ENCODE measurements at regions not wholly inside any gene's neighbourhood (a gene's known extent, or its start where the extent isn't known, plus 50 kb on each side); places are given as distances from the start of the nearest gene placed in this dataset.

DNA sequence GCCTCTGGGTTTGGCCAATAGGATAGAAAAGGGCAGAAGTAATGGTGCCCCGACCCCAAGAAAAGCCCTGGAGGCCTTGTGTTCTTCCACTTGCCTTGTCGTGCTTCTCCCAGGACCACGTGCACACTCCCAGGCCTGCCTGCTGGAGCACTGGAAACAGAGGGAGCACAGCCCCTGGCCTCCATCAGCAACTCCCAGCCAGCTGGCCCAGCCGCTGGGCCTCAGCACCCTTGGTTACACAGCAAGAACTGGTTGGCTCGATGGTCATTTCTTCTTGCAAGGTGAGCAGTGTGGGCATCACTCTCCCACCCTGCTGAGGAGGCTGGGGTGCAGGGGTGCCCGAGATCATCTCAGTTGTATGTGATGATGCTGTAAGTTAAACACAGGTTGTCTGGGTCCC lies 69.2 kb upstream of the CST7 start:
- Histone ChIP-seq H3K9me3 (ENCODE audit: control insufficient read depth in 5 of 5, low read length in 5 of 5) (peaks cover 0 to 5% (median 3%) of the 10 kb centered on the region in 5 donors), H3K36me3 (ENCODE audit: control insufficient read depth in 5 of 5, insufficient read depth in 5 of 5, low read length in 5 of 5) (no peaks in the 10 kb centered on the region), H3K27ac (ENCODE audit: low read depth, low read length) (no peak overlapping the region), H3K4me1 (ENCODE audit: control insufficient read depth in 5 of 5, insufficient read depth in 5 of 5, low read length in 5 of 5) (no peaks in the 10 kb centered on the region), H3K9ac (ENCODE audit: low read length in 5 of 5) (no peak overlapping the region), H3K27me3 (ENCODE audit: control insufficient read depth in 5 of 5, insufficient read depth in 4 of 5, low read length in 5 of 5) (no peaks in the 10 kb centered on the region), H3K4me3 (ENCODE audit: low read depth in 1 of 5, low read length in 5 of 5) (no peak overlapping the region)

DNA sequence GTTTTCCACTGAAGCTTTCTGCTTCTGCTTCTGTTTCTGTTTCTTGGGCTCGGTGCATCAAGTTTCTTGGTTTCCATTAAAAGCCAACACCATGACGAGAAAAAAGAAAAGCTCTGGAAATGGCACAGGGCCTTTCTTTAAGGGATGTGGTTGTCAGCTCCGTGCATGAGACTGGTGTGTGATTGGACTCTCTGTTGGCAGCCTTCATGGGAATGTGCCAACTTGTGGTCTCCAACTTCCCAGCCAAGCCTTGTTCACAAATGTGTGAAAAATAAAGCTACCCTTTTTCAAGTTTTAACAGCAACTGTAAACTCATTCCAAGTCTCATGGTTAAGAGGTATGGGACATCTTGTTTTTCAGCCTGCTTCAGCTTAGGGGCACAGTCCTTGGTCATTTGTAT lies 68.7 kb upstream of the CST7 start:
- Histone ChIP-seq H3K9ac (ENCODE audit: low read length in 5 of 5) (no peak overlapping the region), H3K4me1 (ENCODE audit: control insufficient read depth in 5 of 5, insufficient read depth in 5 of 5, low read length in 5 of 5) (no peaks in the 10 kb centered on the region), H3K36me3 (ENCODE audit: control insufficient read depth in 5 of 5, insufficient read depth in 5 of 5, low read length in 5 of 5) (no peaks in the 10 kb centered on the region), H3K27ac (ENCODE audit: low read depth, low read length) (no peak overlapping the region), H3K9me3 (ENCODE audit: control insufficient read depth in 5 of 5, low read length in 5 of 5) (peaks cover 0 to 5% (median 3%) of the 10 kb centered on the region in 5 donors), H3K4me3 (ENCODE audit: low read depth in 1 of 5, low read length in 5 of 5) (no peak overlapping the region), H3K27me3 (ENCODE audit: control insufficient read depth in 5 of 5, insufficient read depth in 4 of 5, low read length in 5 of 5) (no peaks in the 10 kb centered on the region)

DNA sequence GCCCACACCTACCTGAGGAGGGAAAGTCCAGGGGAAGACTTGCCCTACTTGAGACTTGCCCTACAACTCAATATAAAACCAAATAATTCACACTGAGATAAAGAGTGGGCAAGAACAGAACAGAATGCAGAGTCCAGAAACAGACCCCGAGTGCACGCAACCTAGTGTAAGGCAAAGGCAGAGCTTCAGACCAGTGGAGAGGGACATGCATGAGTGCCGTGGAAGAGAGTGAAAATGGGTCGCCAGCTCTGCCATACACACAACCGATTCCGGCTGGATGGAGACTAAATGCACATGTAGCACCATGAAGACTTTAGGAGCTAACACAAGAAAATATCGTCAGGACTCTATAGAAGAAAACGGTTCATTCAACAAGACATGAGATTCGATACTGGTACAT lies 58.8 kb upstream of the CST7 start:
- H3K27me3 ChIP-seq (ENCODE audit: control insufficient read depth in 5 of 5, insufficient read depth in 4 of 5, low read length in 5 of 5): no peaks in the 10 kb centered on the region
- no peak overlapping the region for H3K4me3 ChIP-seq (ENCODE audit: low read depth in 1 of 5, low read length in 5 of 5)
- H3K9me3 ChIP-seq (ENCODE audit: control insufficient read depth in 5 of 5, low read length in 5 of 5): no peaks in the 10 kb centered on the region
- H3K27ac ChIP-seq (ENCODE audit: low read depth, low read length): no peak overlapping the region
- H3K36me3 ChIP-seq (ENCODE audit: control insufficient read depth in 5 of 5, insufficient read depth in 5 of 5, low read length in 5 of 5): no peaks in the 10 kb centered on the region
- H3K4me1 ChIP-seq (ENCODE audit: control insufficient read depth in 5 of 5, insufficient read depth in 5 of 5, low read length in 5 of 5): no peaks in the 10 kb centered on the region
- no peak overlapping the region for H3K9ac ChIP-seq (ENCODE audit: low read length in 5 of 5)

DNA sequence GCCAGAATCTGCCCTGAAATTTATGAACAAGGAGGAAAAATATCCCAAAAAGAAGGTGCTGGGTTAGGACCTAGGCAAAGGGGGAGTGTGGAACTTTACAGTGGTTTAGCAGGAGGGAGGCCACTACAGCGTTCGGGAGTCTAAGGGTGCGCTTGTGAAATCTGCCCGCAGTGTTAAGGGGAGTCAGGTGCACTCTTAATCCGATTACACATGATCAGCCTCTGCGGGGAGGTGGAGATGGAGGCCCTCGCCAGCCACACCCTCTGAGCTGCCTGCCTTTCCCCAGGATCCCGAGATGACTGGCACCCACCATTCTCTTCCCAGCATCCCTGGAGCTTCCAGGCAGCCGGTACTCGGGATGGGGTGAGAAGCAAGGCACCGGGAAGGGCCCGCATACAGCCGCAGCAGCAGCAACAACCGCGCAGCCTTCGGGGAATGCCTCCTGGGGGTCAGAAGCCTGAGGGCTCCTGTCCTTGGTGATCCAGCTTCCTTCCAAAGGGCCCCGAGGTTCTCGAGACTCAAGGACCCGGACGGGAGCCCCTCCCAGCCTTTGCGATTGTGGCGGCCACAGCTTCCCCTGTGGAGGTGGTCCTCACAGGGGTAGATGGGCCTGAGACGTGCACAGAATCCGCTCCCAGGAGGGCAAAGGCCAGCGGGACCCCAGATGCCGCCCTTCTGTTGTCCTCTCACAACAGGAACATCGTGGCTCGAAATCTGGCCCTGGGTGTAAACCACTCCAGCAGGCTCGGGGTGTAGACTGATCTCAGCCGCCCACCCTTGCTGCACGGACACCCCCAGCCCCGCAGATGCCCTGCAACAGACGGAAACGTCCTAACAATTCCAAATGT lies 57.3 kb upstream of the CST7 start:
- no peak overlapping the region for H3K9ac ChIP-seq (ENCODE audit: low read length in 5 of 5)
- no peaks in the 10 kb centered on the region for H3K27me3 ChIP-seq (ENCODE audit: control insufficient read depth in 5 of 5, insufficient read depth in 4 of 5, low read length in 5 of 5)
- no peaks in the 10 kb centered on the region for H3K36me3 ChIP-seq (ENCODE audit: control insufficient read depth in 5 of 5, insufficient read depth in 5 of 5, low read length in 5 of 5)
- no peaks in the 10 kb centered on the region for H3K4me1 ChIP-seq (ENCODE audit: control insufficient read depth in 5 of 5, insufficient read depth in 5 of 5, low read length in 5 of 5)
- H3K27ac ChIP-seq (ENCODE audit: low read depth, low read length): no peak overlapping the region
- no peaks in the 10 kb centered on the region for H3K9me3 ChIP-seq (ENCODE audit: control insufficient read depth in 5 of 5, low read length in 5 of 5)
- no peak overlapping the region for H3K4me3 ChIP-seq (ENCODE audit: low read depth in 1 of 5, low read length in 5 of 5)

DNA sequence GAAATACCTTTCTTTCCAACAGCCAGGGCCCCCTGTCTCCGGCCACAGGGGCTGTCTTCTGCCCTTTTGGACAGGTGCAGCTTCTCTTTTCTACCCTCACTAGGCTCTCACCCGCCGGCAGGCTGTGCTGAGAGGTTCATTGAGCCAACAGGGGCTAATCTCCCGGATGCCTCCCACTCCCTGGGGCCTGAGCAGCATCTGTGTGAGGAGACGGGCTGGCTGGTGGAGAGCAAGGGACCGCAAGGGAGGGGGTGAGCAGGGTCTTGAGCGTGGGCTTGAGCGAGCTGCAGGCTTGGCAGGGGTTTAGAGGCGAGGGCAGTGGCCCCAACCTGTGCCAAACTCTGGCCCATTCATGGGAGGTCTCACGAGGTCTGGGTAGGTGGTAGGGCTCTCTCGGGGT lies 56.5 kb upstream of the CST7 start:
- Histone ChIP-seq H3K4me3 (ENCODE audit: low read depth in 1 of 5, low read length in 5 of 5) (no peak overlapping the region), H3K27ac (ENCODE audit: low read depth, low read length) (no peak overlapping the region), H3K36me3 (ENCODE audit: control insufficient read depth in 5 of 5, insufficient read depth in 5 of 5, low read length in 5 of 5) (no peaks in the 10 kb centered on the region)

DNA sequence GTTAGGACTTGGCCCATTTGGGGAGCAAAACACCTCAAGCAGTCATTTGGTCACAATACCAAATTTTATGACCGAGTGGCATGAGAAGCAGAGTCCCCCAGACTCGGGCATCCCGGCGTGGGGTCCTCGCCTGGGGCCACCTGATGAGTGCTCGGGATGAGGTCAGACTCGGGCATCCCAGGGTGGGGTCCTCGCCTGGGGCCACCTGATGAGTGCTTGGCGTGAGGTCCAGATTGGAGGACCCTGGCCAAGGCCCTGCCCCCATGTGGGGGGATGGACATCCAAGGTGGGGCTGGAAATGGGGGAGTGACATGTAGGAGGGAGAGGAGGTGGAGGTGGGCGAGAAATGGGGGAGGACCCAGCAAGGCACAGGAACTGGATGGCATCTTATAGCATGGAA lies 56.1 kb upstream of the CST7 start:
- H3K9me3 ChIP-seq (ENCODE audit: control insufficient read depth in 5 of 5, low read length in 5 of 5): peaks cover 0 to 2% (median 0%) of the 10 kb centered on the region in 5 donors
- H3K4me1 ChIP-seq (ENCODE audit: control insufficient read depth in 5 of 5, insufficient read depth in 5 of 5, low read length in 5 of 5): no peaks in the 10 kb centered on the region
- H3K27me3 ChIP-seq (ENCODE audit: control insufficient read depth in 5 of 5, insufficient read depth in 4 of 5, low read length in 5 of 5): no peaks in the 10 kb centered on the region
- no peak overlapping the region for H3K27ac ChIP-seq (ENCODE audit: low read depth, low read length)
- H3K9ac ChIP-seq (ENCODE audit: low read length in 5 of 5): no peak overlapping the region
- H3K4me3 ChIP-seq (ENCODE audit: low read depth in 1 of 5, low read length in 5 of 5): no peak overlapping the region
- H3K36me3 ChIP-seq (ENCODE audit: control insufficient read depth in 5 of 5, insufficient read depth in 5 of 5, low read length in 5 of 5): no peaks in the 10 kb centered on the region

More for the DNA sequence above, 56.5 kb upstream of the CST7 start:
- no peaks in the 10 kb centered on the region for H3K27me3 ChIP-seq (ENCODE audit: control insufficient read depth in 5 of 5, insufficient read depth in 4 of 5, low read length in 5 of 5)
- no peaks in the 10 kb centered on the region for H3K4me1 ChIP-seq (ENCODE audit: control insufficient read depth in 5 of 5, insufficient read depth in 5 of 5, low read length in 5 of 5)
- H3K9ac ChIP-seq (ENCODE audit: low read length in 5 of 5): no peak overlapping the region
- H3K9me3 ChIP-seq (ENCODE audit: control insufficient read depth in 5 of 5, low read length in 5 of 5): no peaks in the 10 kb centered on the region

DNA sequence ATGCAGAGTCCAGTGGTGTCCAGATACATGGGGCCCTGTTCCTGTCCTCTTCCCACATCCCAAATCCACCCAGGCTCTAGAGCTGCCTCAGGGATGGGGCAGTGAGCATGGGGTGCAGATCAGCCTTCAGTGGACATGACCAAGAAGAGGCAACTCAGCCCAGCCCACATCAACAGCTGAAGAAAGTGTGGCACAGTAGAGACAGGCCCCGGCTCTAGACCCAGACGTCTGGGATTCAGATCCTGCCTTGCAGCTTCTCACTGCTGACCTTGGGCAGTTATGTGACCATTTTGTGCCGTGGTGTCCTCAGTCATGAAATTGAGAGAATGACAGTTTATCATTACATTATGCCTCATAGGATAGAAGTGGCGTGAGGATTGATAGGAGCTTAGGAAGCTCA lies 54.6 kb upstream of the CST7 start:
- Histone ChIP-seq H3K27me3 (ENCODE audit: control insufficient read depth in 5 of 5, insufficient read depth in 4 of 5, low read length in 5 of 5) (no peaks in the 10 kb centered on the region), H3K36me3 (ENCODE audit: control insufficient read depth in 5 of 5, insufficient read depth in 5 of 5, low read length in 5 of 5) (no peaks in the 10 kb centered on the region), H3K4me3 (ENCODE audit: low read depth in 1 of 5, low read length in 5 of 5) (no peak overlapping the region), H3K9me3 (ENCODE audit: control insufficient read depth in 5 of 5, low read length in 5 of 5) (peaks cover 0 to 13% (median 8%) of the 10 kb centered on the region in 5 donors), H3K4me1 (ENCODE audit: control insufficient read depth in 5 of 5, insufficient read depth in 5 of 5, low read length in 5 of 5) (no peaks in the 10 kb centered on the region), H3K27ac (ENCODE audit: low read depth, low read length) (no peak overlapping the region), H3K9ac (ENCODE audit: low read length in 5 of 5) (no peak overlapping the region)

DNA sequence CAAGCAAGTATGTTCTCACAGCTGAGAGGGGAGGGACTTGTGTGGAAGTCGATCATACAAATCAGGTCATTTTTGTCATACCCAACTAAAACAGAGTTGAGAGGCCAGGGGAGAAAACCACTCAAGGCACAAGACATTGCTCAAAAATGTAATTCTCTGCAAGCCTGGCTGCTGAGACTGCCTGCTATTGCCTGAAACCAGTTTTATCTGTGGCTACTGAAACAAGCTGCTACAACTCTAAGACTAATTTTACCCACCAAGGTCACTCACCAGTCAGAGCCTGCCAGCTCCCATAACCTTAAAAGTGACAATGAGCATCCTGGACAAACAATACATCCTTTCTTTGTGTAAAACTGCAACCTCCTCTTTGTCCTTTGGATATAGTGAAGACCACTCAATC lies 54.1 kb upstream of the CST7 start:
- H3K27me3 ChIP-seq (ENCODE audit: control insufficient read depth in 5 of 5, insufficient read depth in 4 of 5, low read length in 5 of 5): no peaks in the 10 kb centered on the region
- H3K36me3 ChIP-seq (ENCODE audit: control insufficient read depth in 5 of 5, insufficient read depth in 5 of 5, low read length in 5 of 5): no peaks in the 10 kb centered on the region
- H3K4me1 ChIP-seq (ENCODE audit: control insufficient read depth in 5 of 5, insufficient read depth in 5 of 5, low read length in 5 of 5): no peaks in the 10 kb centered on the region
- H3K4me3 ChIP-seq (ENCODE audit: low read depth in 1 of 5, low read length in 5 of 5): no peak overlapping the region
- no peak overlapping the region for H3K27ac ChIP-seq (ENCODE audit: low read depth, low read length)
- H3K9me3 ChIP-seq (ENCODE audit: control insufficient read depth in 5 of 5, low read length in 5 of 5): peaks cover 0 to 18% (median 12%) of the 10 kb centered on the region in 5 donors
- no peak overlapping the region for H3K9ac ChIP-seq (ENCODE audit: low read length in 5 of 5)

DNA sequence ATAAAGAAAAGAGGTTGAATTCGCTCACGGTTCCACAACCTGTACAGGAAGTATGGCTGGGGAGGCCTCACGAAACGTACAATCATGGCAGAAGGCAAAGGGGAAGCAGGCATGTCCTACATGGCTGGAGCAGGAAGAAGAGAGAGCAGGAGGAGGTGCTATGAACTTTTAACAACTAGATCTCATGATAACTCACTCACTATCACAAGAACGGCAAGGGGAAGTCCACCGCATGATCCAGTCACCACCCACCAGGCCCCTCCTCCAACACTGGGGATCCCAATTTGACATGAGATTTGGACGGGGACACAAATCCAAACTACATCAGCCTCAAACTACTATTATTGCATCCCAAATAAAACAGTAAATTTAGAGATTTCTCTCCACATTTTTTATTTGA lies 53.6 kb upstream of the CST7 start:
- Histone ChIP-seq H3K4me1 (ENCODE audit: control insufficient read depth in 5 of 5, insufficient read depth in 5 of 5, low read length in 5 of 5) (no peaks in the 10 kb centered on the region), H3K9me3 (ENCODE audit: control insufficient read depth in 5 of 5, low read length in 5 of 5) (peaks cover 0 to 20% (median 17%) of the 10 kb centered on the region in 5 donors), H3K27ac (ENCODE audit: low read depth, low read length) (no peak overlapping the region), H3K9ac (ENCODE audit: low read length in 5 of 5) (no peak overlapping the region), H3K36me3 (ENCODE audit: control insufficient read depth in 5 of 5, insufficient read depth in 5 of 5, low read length in 5 of 5) (no peaks in the 10 kb centered on the region), H3K27me3 (ENCODE audit: control insufficient read depth in 5 of 5, insufficient read depth in 4 of 5, low read length in 5 of 5) (no peaks in the 10 kb centered on the region), H3K4me3 (ENCODE audit: low read depth in 1 of 5, low read length in 5 of 5) (no peak overlapping the region)

DNA sequence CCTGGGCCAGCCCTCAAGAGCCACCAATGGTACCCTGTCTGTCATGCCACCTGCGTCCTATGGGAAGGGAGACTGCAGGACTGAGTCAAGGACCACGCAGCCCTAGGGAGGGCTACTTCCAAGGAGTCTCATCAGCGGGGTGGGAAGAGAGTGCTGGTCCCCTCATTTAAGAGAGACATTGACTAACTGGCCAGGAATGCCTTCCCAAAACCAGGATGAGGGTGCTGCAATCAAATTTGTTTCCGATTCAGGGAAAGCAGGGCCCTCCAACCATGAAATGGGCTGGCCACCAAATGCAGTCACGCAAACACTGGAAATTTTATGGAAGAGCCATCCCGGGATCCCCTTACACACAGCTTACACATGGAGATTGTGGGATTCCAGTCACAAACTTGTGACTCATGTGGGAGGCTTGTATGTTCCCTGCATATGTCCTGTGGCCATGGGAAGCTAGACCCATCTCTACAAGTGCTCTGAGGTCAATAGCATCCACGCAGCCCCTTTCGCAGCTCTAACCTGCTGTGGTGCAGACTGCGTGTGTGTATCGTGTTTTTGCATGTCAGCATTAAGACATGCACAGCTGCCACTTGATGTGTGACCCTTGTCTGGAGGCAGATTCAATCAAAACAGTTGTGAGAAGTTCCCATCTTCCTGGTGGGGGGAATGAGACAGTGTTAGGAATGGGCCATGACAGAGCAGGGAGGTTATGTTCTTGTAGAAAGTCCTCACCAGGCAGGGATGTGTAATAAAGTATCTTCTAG lies 53.0 kb upstream of the CST7 start:
- no peaks in the 10 kb centered on the region for H3K4me1 ChIP-seq (ENCODE audit: control insufficient read depth in 5 of 5, insufficient read depth in 5 of 5, low read length in 5 of 5)

More for the DNA sequence above, 53.0 kb upstream of the CST7 start:
- H3K36me3 ChIP-seq (ENCODE audit: control insufficient read depth in 5 of 5, insufficient read depth in 5 of 5, low read length in 5 of 5): no peaks in the 10 kb centered on the region
- peaks cover 0 to 20% (median 18%) of the 10 kb centered on the region in 5 donors for H3K9me3 ChIP-seq (ENCODE audit: control insufficient read depth in 5 of 5, low read length in 5 of 5)
- no peaks in the 10 kb centered on the region for H3K27me3 ChIP-seq (ENCODE audit: control insufficient read depth in 5 of 5, insufficient read depth in 4 of 5, low read length in 5 of 5)
- H3K4me3 ChIP-seq (ENCODE audit: low read depth in 1 of 5, low read length in 5 of 5): no peak overlapping the region
- H3K27ac ChIP-seq (ENCODE audit: low read depth, low read length): no peak overlapping the region
- no peak overlapping the region for H3K9ac ChIP-seq (ENCODE audit: low read length in 5 of 5)
